ENCODE measurements at regions not wholly inside any gene's neighbourhood (a gene's known extent, or its start where the extent isn't known, plus 50 kb on each side); places are given as distances from the start of the nearest gene placed in this dataset.

- DNase-seq (ENCODE audit: low read depth), result no peak
- no peak for TF ChIP-seq CTCF (IDR thresholded peaks at IDR 0.05; ENCODE audit: insufficient read depth, low read depth, low read length, missing control alignments)
- no peak overlapping the region for H3K4me3 ChIP-seq (ENCODE audit: low read length)
Measured at GRCh38 chr2:155363349-155363888, 664.9 kb downstream of the KCNJ3 start.

- no peak for DNase-seq (ENCODE audit: low read depth)
- TF ChIP-seq CTCF (IDR thresholded peaks at IDR 0.05; ENCODE audit: insufficient read depth, low read depth, low read length, missing control alignments), result no peak
- H3K4me3 ChIP-seq (ENCODE audit: low read length), result no peak overlapping the region
Measured at GRCh38 chr2:155357172-155357571, 658.7 kb downstream of the KCNJ3 start.

- no peak for TF ChIP-seq CTCF (IDR thresholded peaks at IDR 0.05; ENCODE audit: insufficient read depth, low read depth, low read length, missing control alignments)
- DNase-seq (ENCODE audit: low read depth), result no peak
- no peak overlapping the region for H3K4me3 ChIP-seq (ENCODE audit: low read length)
Measured at GRCh38 chr2:155356250-155356649, 657.8 kb downstream of the KCNJ3 start.

GRCh38 chr2:155350783-155351580 lies 652.5 kb downstream of the KCNJ3 start:
- H3K4me3 ChIP-seq (ENCODE audit: low read length), result no peak overlapping the region
- no peak for DNase-seq (ENCODE audit: low read depth)
- no peak for TF ChIP-seq CTCF (IDR thresholded peaks at IDR 0.05; ENCODE audit: insufficient read depth, low read depth, low read length, missing control alignments)

GRCh38 chr2:155332016-155332415 lies 633.5 kb downstream of the KCNJ3 start:
- TF ChIP-seq CTCF (IDR thresholded peaks at IDR 0.05; ENCODE audit: insufficient read depth, low read depth, low read length, missing control alignments), result no peak
- no peak overlapping the region for H3K4me3 ChIP-seq (ENCODE audit: low read length)
- DNase-seq (ENCODE audit: low read depth), result no peak

- H3K4me3 ChIP-seq (ENCODE audit: low read length), result no peak overlapping the region
- no peak for TF ChIP-seq CTCF (IDR thresholded peaks at IDR 0.05; ENCODE audit: insufficient read depth, low read depth, low read length, missing control alignments)
- no peak for DNase-seq (ENCODE audit: low read depth)
Measured at GRCh38 chr2:155320236-155320635, 621.7 kb downstream of the KCNJ3 start.

- H3K4me3 ChIP-seq (ENCODE audit: low read length), result no peak overlapping the region
- no peak for DNase-seq (ENCODE audit: low read depth)
- TF ChIP-seq CTCF (IDR thresholded peaks at IDR 0.05; ENCODE audit: insufficient read depth, low read depth, low read length, missing control alignments), result no peak
Measured at GRCh38 chr2:155318710-155319109, 620.2 kb downstream of the KCNJ3 start.
